HG02840 (cell line): ENCODE measurements at regions not wholly inside any gene's neighbourhood (a gene's known extent, or its start where the extent isn't known, plus 50 kb on each side); places are given as distances from the start of the nearest gene placed in this dataset.
A peak's percentile ranks its signal among the peaks of the same experiment; 100 is the strongest.
"Not testable (repeated sequence)": the region's sequence is repeated elsewhere in the genome, so short reads cannot be mapped to it uniquely, and the experiment has no call there.

ENCODE experiments used
- ATAC-seq: cut with Tn5 transposase; IDR thresholded peaks from one replicate; pipeline ENCODE4 v1.9.1; 2021; ENCODE audit warnings: mild to moderate bottlenecking, moderate library complexity, moderate number of reproducible peaks; ENCODE audit not compliant: unreplicated experiment, low FRiP score

- not testable (repeated sequence) for ATAC-seq
Measured at GRCh38 chr7:65150105-65150504, 143.6 kb upstream of the ERV3-1 start.

GRCh38 chr7:65146118-65146914, 139.8 kb upstream of the ERV3-1 start:
- not testable (repeated sequence) for ATAC-seq

DNA sequence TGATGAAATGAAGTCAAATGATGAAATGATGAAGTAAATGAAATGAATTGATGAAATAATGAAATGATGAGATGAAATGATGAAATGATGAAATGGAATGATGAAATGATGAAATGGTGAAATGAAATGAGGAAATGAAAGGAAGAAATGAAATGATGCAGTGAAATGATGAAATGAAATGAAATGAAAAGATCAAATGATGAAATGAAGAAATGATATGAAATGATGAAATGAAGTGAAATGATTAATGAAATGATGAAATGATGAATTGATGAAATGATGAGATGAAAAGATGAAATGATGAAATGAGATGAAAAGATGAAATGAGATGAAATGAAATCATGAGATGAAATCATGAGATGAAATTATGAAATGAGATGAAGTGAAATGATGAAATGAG, 139.2 kb upstream of the ERV3-1 start:
- ATAC-seq: not testable (repeated sequence)

DNA sequence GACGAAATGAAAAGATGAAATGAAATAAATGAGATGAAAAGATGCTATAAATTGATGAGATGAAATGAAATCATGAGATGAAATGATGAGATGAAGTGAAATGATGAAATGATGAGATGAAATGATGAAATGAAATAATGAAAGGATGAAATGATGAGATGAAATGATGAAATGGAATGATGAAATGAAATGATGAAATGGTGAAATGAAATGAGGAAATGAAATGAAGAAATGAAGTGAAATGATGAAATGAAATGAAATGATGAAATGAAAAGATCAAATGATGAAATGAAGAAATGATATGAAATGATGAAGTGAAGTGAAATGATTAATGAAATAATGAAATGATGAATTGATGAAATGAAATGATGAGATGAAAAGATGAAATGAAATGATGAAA, 138.5 kb upstream of the ERV3-1 start:
- not testable (repeated sequence) for ATAC-seq

GRCh38 chr7:65144557-65144956, 138.1 kb upstream of the ERV3-1 start:
- not testable (repeated sequence) for ATAC-seq

DNA sequence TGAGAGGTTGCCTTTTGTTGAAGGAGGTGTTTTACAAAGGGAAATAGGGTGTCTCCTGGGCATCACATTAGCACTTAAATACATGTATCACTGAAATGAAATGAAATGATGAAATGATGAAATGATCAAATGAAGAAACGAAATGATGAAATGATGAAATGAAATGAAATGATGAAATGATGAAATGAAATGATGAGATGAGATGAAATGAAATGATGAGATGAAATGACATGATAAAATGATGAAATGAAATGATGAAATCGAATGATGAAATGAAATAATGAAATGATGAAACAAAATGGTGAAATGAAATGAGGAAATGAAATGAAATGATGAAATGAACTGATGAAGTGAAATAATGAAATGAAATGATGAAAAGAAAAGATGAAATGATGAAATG, 137.6 kb upstream of the ERV3-1 start:
- not testable (repeated sequence) for ATAC-seq

GRCh38 chr7:65141894-65142293, 135.4 kb upstream of the ERV3-1 start:
- not testable (repeated sequence) for ATAC-seq

DNA sequence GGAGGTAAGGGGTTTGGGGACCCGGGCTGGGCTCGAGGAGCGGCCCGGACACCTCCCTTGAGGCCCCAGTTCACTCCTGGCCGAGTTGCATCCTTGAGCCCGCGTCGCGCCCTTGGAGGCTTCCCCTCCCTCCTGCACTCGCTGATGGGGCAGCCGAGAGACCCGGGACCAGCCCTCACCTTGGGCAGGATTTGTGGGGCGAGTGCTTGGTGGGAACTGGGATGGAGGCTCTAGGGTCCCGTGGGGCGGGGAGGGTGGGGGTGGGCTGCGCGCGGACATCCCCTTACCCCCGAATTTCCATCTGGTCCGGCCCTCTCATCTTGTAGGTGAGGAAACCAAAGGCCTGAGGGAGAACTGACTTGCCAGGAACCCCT, 134.9 kb upstream of the ERV3-1 start:
- not testable (repeated sequence) for ATAC-seq

- ATAC-seq: not testable (repeated sequence)
Measured at GRCh38 chr7:65140543-65141404, 134.3 kb upstream of the ERV3-1 start.

DNA sequence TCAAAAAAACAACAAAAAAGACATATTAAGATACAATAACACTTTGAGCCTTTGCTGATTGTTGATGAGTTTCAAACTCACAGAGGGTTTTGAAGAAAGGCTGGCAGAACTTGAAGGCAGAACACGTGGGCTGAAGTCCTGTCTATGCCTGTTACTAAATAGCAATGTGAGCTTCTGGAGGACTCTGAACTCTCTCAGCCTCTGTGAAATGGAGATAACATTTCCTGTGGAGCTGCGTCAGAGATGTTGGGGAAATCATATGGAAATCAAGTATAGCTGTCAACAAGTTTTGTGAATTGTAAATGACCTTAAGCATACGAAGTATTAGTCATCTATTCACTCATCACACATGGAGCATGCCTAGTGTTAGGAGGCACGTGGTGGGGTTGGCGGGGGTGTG, 130.4 kb upstream of the ERV3-1 start:
- not testable (repeated sequence) for ATAC-seq

DNA sequence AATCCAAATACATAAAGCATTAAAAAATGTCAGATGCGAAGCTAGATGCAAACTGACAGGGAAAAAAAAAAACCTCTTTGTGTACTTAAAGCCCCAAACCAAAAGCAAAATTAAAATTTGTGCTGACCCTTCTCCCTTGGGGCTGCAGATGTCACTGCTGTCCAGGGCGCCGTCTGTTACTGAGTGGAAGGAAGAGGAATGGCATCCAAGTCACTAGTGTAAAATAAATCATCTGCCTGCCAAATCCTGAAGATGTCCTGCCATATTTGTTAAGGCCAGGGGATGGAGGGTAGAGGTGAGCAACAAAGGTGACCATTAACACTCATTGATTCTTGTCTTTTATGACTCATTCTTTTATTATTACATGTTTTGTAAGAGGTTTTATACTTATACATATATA, 126.6 kb upstream of the ERV3-1 start:
- not testable (repeated sequence) for ATAC-seq

DNA sequence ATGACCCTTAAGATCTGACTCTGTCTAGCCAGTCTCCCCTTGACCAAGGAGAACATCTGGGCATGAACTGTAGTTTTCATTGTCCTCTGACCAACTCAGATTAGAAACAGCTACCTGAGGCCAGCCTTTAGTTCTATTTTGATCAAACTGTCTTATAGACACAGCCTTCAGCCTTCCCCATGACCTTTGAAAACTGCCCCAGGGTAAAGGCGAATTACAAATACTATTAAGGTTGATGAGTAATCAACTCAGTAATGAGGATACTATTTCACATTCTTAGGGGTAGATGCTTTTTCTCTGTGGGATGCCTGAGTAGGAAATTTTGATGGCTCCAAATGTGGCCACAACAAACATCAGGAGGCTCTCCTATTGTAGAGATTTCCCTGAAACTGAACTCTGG, 125.8 kb upstream of the ERV3-1 start:
- ATAC-seq: not testable (repeated sequence)

GRCh38 chr7:65127364-65127763, 120.9 kb upstream of the ERV3-1 start:
- not testable (repeated sequence) for ATAC-seq

GRCh38 chr7:65124600-65124999, 118.1 kb upstream of the ERV3-1 start:
- not testable (repeated sequence) for ATAC-seq

GRCh38 chr7:65105650-65106203, 99.2 kb upstream of the ERV3-1 start:
- ATAC-seq: not testable (repeated sequence)

GRCh38 chr7:65100499-65100898, 94.0 kb upstream of the ERV3-1 start:
- not testable (repeated sequence) for ATAC-seq

DNA sequence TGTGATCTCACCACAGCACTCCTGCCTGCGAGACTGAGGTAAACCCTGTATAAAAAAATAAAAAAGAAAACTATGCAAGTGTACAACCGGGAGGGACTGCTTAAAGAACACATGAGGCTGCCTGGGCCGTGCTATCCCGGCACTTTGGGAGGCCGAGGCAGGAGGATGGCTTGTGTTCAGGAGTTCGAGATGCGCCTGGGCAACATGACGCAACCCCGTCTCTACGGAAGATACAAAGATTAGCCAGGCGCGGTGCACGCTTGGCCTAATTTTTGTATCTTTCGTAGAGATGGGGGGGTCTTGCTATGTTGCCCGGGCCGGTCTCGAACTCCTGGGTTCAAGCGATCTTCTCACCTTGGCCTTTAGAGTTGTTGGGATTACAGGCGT, 75.2 kb upstream of the ERV3-1 start:
- ATAC-seq: not testable (repeated sequence)

- peak; percentile 100 for ATAC-seq
Measured at GRCh38 chr7:65080799-65081668, 74.5 kb upstream of the ERV3-1 start.

- not testable (repeated sequence) for ATAC-seq
Measured at GRCh38 chr7:65074959-65075358, 68.5 kb upstream of the ERV3-1 start.

GRCh38 chr7:65073160-65073559, 66.7 kb upstream of the ERV3-1 start:
- ATAC-seq: not testable (repeated sequence)
